ENCODE measurements at regions not wholly inside any gene's neighbourhood (a gene's known extent, or its start where the extent isn't known, plus 50 kb on each side); places are given as distances from the start of the nearest gene placed in this dataset.

GRCh38 chr2:235216901-235217300, 265.1 kb downstream of the SH3BP4 start:
- no peak for TF ChIP-seq CTCF (IDR thresholded peaks at IDR 0.05; ENCODE audit: unreplicated experiment)
- Mint-ChIP-seq H3K4me3 (ENCODE audit: low read depth) (no peak overlapping the region), H3K36me3 (ENCODE audit: insufficient read depth) (no peaks in the 10 kb centered on the region), H3K9me3 (ENCODE audit: low read depth) (no peaks in the 10 kb centered on the region), H3K27ac (no peak overlapping the region), H3K27me3 (peaks cover 14% of the 10 kb centered on the region), H3K4me1 (ENCODE audit: low read depth) (no peaks in the 10 kb centered on the region)
- DNase-seq (ENCODE audit: low spot score, unreplicated experiment): no peak

- Mint-ChIP-seq H3K9me3 (ENCODE audit: low read depth) (no peaks in the 10 kb centered on the region), H3K27ac (no peak overlapping the region), H3K4me1 (ENCODE audit: low read depth) (no peaks in the 10 kb centered on the region), H3K36me3 (ENCODE audit: insufficient read depth) (no peaks in the 10 kb centered on the region), H3K4me3 (ENCODE audit: low read depth) (no peak overlapping the region), H3K27me3 (peaks cover 14% of the 10 kb centered on the region)
- no peak for DNase-seq (ENCODE audit: low spot score, unreplicated experiment)
- no peak for TF ChIP-seq CTCF (IDR thresholded peaks at IDR 0.05; ENCODE audit: unreplicated experiment)
These were observed 266.0 kb downstream of the SH3BP4 start for GRCh38 chr2:235217846-235218245.

GRCh38 chr2:235218486-235218907, 266.7 kb downstream of the SH3BP4 start:
- H3K27ac Mint-ChIP-seq: no peak overlapping the region
- H3K9me3 Mint-ChIP-seq (ENCODE audit: low read depth): no peaks in the 10 kb centered on the region
- no peaks in the 10 kb centered on the region for H3K36me3 Mint-ChIP-seq (ENCODE audit: insufficient read depth)

GRCh38 chr2:235219048-235219447, 267.2 kb downstream of the SH3BP4 start:
- Mint-ChIP-seq H3K4me3 (ENCODE audit: low read depth) (no peak overlapping the region), H3K4me1 (ENCODE audit: low read depth) (no peaks in the 10 kb centered on the region), H3K9me3 (ENCODE audit: low read depth) (peaks cover 5% of the 10 kb centered on the region), H3K36me3 (ENCODE audit: insufficient read depth) (no peaks in the 10 kb centered on the region), H3K27ac (no peak overlapping the region), H3K27me3 (peaks cover 8% of the 10 kb centered on the region)
- no peak for DNase-seq (ENCODE audit: low spot score, unreplicated experiment)
- TF ChIP-seq CTCF (IDR thresholded peaks at IDR 0.05; ENCODE audit: unreplicated experiment): no peak

More at GRCh38 chr2:235218486-235218907, 266.7 kb downstream of the SH3BP4 start:
- peaks cover 11% of the 10 kb centered on the region for H3K27me3 Mint-ChIP-seq
- H3K4me3 Mint-ChIP-seq (ENCODE audit: low read depth): no peak overlapping the region
- TF ChIP-seq CTCF (IDR thresholded peaks at IDR 0.05; ENCODE audit: unreplicated experiment): no peak
- no peaks in the 10 kb centered on the region for H3K4me1 Mint-ChIP-seq (ENCODE audit: low read depth)
- no peak for DNase-seq (ENCODE audit: low spot score, unreplicated experiment)

- Mint-ChIP-seq H3K36me3 (ENCODE audit: insufficient read depth) (no peaks in the 10 kb centered on the region), H3K27ac (no peak overlapping the region), H3K27me3 (peaks cover 6% of the 10 kb centered on the region), H3K4me3 (ENCODE audit: low read depth) (no peak overlapping the region), H3K4me1 (ENCODE audit: low read depth) (no peaks in the 10 kb centered on the region), H3K9me3 (ENCODE audit: low read depth) (peaks cover 5% of the 10 kb centered on the region)
- no peak for DNase-seq (ENCODE audit: low spot score, unreplicated experiment)
- TF ChIP-seq CTCF (IDR thresholded peaks at IDR 0.05; ENCODE audit: unreplicated experiment): no peak
These were observed 268.5 kb downstream of the SH3BP4 start for GRCh38 chr2:235220331-235220730.
